Mucosa of rectum (tissue), 2 donors: ENCODE measurements at regions not wholly inside any gene's neighbourhood (a gene's known extent, or its start where the extent isn't known, plus 50 kb on each side); places are given as distances from the start of the nearest gene placed in this dataset.

Experiments used
- H3K27ac ChIP-seq, 2 donors: one replicate each; pipeline ENCODE4 v1.7.0; 2013; ENCODE audit warnings: inconsistent platforms in 2 of 2, low read depth in 2 of 2, low read length in 2 of 2
- H3K27me3 ChIP-seq, 2 donors: one replicate each; pipeline ENCODE4 v1.7.0; 2013; ENCODE audit warnings: low read length in 2 of 2; ENCODE audit not compliant: control insufficient read depth in 2 of 2, insufficient read depth in 2 of 2
- H3K36me3 ChIP-seq, 2 donors: one replicate each; pipeline ENCODE4 v1.7.0; 2013; ENCODE audit warnings: low read length in 2 of 2; ENCODE audit not compliant: control insufficient read depth in 2 of 2, insufficient read depth in 2 of 2
- H3K4me1 ChIP-seq, 2 donors: one replicate each; pipeline ENCODE4 v1.7.0; 2013; ENCODE audit warnings: low read length in 2 of 2, mild to moderate bottlenecking in 1 of 2; ENCODE audit not compliant: control insufficient read depth in 2 of 2, insufficient read depth in 2 of 2
- H3K4me3 ChIP-seq, 2 donors: one replicate each; pipeline ENCODE4 v1.7.0; 2013; ENCODE audit warnings: low read length in 2 of 2
- H3K9ac ChIP-seq, 2 donors: one replicate each; pipeline ENCODE4 v1.7.0; 2013; ENCODE audit warnings: low read length in 2 of 2, low read depth in 1 of 2, mild to moderate bottlenecking in 1 of 2
- H3K9me3 ChIP-seq, 2 donors: one replicate each; pipeline ENCODE4 v1.7.0; 2013; ENCODE audit warnings: low read length in 2 of 2; ENCODE audit not compliant: control insufficient read depth in 2 of 2
- donor health status: healthy.
- donor health status: Normal muscosa, but diverticular disease.

GRCh38 chr16:81185416-81185815, 53.1 kb upstream of the BCO1 start:
- Histone ChIP-seq H3K4me3 (no peak overlapping the region), H3K27ac (no peak overlapping the region)

DNA sequence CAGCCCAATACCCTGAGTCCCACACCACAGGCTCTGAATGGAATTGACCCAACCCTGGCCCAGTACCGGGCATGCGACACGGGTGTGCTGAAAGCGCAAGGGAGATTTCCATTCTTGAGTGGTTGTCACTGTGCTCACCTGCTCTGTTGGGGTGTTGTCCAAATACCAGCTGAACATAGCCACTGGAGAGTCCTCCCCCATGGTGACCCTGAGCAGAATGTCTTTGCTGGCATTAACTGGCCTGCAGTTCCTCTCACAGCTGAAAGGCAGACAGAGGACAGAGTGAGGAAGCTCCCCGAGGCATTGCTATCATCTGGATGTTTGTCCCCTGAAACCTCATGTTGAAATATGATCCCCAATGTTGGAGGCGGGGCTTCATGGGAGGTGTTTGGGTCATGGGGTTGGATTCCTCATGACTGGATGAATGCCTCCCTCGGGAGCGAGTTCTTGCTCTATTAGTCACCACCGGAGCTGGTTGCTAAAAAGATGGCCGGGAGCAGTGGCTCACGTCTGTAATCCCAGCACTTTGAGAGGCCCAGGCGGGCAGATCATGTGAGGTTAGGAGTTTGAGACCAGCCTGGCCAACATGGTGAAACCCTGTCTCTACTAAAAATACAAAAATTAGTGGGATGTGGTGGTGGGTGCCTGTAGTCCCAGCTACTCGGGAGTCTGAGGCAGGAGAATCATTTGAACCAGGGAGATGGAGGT, 57.3 kb upstream of the BCO1 start:
- H3K9me3 ChIP-seq: no peaks in the 10 kb centered on the region
- no peaks in the 10 kb centered on the region for H3K4me1 ChIP-seq
- H3K27me3 ChIP-seq: peaks cover 0 to 3% of the 10 kb centered on the region in 2 donors
- H3K9ac ChIP-seq: no peak overlapping the region
- no peaks in the 10 kb centered on the region for H3K36me3 ChIP-seq
- peak overlapping the region in 1 of 2 donors; percentile 40 for H3K4me3 ChIP-seq
- peak overlapping the region; percentile 41 to 52 for H3K27ac ChIP-seq

More at GRCh38 chr16:81185416-81185815, 53.1 kb upstream of the BCO1 start:
- H3K27me3 ChIP-seq: peaks cover 0 to 3% of the 10 kb centered on the region in 2 donors
- no peak overlapping the region for H3K9ac ChIP-seq
- no peaks in the 10 kb centered on the region for H3K4me1 ChIP-seq
- no peaks in the 10 kb centered on the region for H3K9me3 ChIP-seq
- no peaks in the 10 kb centered on the region for H3K36me3 ChIP-seq

GRCh38 chr16:81180578-81180977, 57.9 kb upstream of the BCO1 start:
- H3K4me3 ChIP-seq: peak overlapping the region in 1 of 2 donors; percentile 40
- H3K4me1 ChIP-seq: no peaks in the 10 kb centered on the region
- no peaks in the 10 kb centered on the region for H3K9me3 ChIP-seq
- H3K27ac ChIP-seq: peak overlapping the region; percentile 41 to 52
- no peaks in the 10 kb centered on the region for H3K36me3 ChIP-seq
- peaks cover 0 to 5% of the 10 kb centered on the region in 2 donors for H3K27me3 ChIP-seq
- H3K9ac ChIP-seq: no peak overlapping the region

DNA sequence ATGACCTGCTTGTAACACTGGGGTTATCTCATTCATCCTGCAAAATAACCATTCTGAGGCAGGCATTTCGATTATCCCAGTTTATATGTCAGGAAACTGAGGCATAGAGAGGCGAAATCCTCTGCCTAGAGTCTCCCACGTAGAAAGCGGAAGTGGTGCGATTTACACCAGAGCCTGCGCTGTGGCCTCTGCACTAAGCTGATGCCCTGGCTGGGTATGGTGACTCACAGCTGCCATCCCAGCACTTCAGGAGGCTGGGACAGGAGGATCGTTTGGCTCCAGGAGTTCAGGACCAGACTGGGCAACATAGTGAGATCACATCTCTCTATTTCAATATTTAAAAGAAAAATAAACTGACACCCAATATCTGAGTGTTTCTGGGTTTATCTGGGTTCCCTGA, 59.3 kb upstream of the BCO1 start:
- Histone ChIP-seq H3K4me1 (no peaks in the 10 kb centered on the region), H3K27ac (no peak overlapping the region), H3K27me3 (peaks cover 0 to 5% of the 10 kb centered on the region in 2 donors), H3K9ac (no peak overlapping the region), H3K9me3 (no peaks in the 10 kb centered on the region), H3K36me3 (no peaks in the 10 kb centered on the region), H3K4me3 (no peak overlapping the region)

DNA sequence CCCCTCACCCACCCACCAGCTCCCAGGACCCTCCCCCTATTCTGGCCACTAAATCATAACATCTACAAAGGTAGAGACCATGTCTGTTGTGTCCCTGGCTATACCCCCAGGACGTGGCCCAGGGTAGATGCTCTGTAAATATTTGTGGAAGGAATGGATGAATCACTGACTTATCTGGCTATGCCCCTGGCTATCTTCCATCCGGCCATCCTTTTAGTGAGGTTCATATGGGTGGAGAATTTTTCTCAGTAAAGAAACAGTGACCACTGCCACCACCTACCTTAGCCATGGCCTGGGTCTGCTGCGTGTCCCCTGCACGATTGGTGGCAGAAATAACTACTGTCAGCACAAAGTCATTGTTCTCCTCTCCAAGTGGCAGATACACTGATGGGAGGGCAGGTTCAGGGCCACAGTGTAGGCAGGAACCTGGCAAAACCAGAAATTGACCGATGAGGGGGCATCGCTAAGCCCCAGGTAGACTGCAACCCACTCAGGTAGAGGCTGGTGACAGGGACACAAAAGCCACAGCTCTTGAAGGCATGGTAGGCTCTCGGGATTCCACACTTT, 63.1 kb upstream of the BCO1 start:
- Histone ChIP-seq H3K9ac (no peak overlapping the region), H3K27me3 (peaks cover 0 to 3% of the 10 kb centered on the region in 2 donors), H3K9me3 (no peaks in the 10 kb centered on the region), H3K4me3 (no peak overlapping the region), H3K36me3 (no peaks in the 10 kb centered on the region), H3K4me1 (no peaks in the 10 kb centered on the region), H3K27ac (no peak overlapping the region)

DNA sequence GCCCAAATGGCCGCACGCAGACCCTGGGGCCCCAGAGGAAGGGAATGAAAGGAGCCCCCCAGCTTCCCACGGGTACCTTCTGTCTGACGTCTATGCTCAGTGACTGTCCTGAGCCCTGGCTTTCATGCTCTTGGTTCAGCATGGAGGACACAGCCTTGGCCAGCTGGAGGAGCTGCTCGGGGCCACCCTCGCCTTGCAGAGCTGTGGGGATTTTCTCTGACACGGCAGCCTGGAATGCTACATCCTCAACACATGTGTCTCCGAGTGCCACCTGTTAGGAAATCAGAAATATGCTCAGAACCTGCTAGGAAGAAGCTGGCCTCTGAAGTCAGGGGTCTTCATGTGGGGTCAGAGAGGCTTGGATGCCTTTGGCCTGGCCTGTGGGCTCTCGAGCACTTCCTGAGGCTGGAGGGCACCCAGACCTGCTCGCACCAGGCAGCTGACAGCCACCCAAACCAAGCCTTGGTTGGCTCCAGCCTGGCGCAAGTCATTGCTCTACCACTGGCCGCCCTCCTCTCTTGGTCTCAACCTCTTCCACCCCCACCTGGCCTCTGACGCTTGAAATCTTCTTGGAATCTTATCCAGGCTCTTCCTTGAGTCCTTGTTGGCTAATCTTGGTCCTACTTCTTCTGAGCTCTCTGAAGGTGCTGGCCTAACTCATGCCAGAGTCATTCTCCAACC, 63.7 kb upstream of the BCO1 start:
- Histone ChIP-seq H3K4me3 (no peak overlapping the region), H3K4me1 (no peaks in the 10 kb centered on the region), H3K27ac (no peak overlapping the region), H3K9ac (no peak overlapping the region), H3K27me3 (peaks cover 2 to 3% of the 10 kb centered on the region in 2 donors), H3K9me3 (no peaks in the 10 kb centered on the region), H3K36me3 (no peaks in the 10 kb centered on the region)

- Histone ChIP-seq H3K4me1 (no peaks in the 10 kb centered on the region), H3K9ac (no peak overlapping the region), H3K27me3 (peaks cover 2 to 3% of the 10 kb centered on the region in 2 donors), H3K4me3 (no peak overlapping the region), H3K36me3 (no peaks in the 10 kb centered on the region), H3K9me3 (no peaks in the 10 kb centered on the region), H3K27ac (no peak overlapping the region)
Measured at GRCh38 chr16:81172769-81173658, 65.5 kb upstream of the BCO1 start.

DNA sequence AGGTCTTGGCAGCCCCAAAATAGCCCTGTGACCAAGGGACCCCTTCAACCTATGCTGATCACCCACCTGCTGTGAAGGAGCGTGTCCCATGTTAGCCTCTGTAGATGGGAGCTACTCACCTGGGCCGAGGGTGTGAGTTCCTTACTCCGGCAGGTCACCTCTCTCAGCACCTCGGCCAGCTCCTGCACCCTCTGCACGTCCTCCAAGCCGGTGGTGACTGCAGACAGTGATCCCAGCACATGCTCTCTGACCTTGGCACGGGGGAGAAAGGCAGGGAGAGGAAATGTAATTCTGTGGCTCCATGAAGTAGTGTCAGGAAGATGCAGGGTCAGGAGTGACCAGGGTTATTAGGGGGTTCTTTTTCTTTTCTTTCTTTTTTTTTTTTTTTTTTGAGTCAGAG, 67.7 kb upstream of the BCO1 start:
- Histone ChIP-seq H3K4me3 (no peak overlapping the region), H3K4me1 (no peaks in the 10 kb centered on the region), H3K36me3 (no peaks in the 10 kb centered on the region)

DNA sequence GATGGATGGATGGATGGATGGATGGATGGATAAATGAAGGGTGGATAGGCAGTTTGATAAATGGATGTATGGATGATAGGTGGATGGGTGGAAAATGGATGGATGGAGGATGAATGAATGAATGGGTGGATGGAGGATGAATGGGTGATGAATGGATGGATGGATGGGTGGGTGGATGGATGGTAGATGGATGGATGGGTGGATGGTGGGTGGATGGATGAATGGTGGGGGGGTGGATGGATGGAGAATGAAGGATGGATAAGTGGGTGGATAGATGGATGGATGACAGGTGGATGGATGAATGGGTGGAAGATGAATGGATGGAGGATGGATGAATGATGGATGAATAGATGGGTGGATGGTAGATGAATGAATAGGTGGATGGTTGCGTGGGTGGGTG, 70.1 kb upstream of the BCO1 start:
- no peaks in the 10 kb centered on the region for H3K36me3 ChIP-seq
- no peaks in the 10 kb centered on the region for H3K9me3 ChIP-seq
- no peak overlapping the region for H3K9ac ChIP-seq
- H3K4me3 ChIP-seq: no peak overlapping the region
- H3K27ac ChIP-seq: no peak overlapping the region
- H3K27me3 ChIP-seq: peaks cover 0 to 2% of the 10 kb centered on the region in 2 donors
- no peaks in the 10 kb centered on the region for H3K4me1 ChIP-seq

More for the DNA sequence above, 67.7 kb upstream of the BCO1 start:
- Histone ChIP-seq H3K9me3 (no peaks in the 10 kb centered on the region), H3K9ac (no peak overlapping the region), H3K27ac (no peak overlapping the region), H3K27me3 (peaks cover 0 to 2% of the 10 kb centered on the region in 2 donors)
